ENCODE measurements at regions not wholly inside any gene's neighbourhood (a gene's known extent, or its start where the extent isn't known, plus 50 kb on each side); places are given as distances from the start of the nearest gene placed in this dataset.
"Not testable (repeated sequence)": the region's sequence is repeated elsewhere in the genome, so short reads cannot be mapped to it uniquely, and the experiment has no call there.

DNA sequence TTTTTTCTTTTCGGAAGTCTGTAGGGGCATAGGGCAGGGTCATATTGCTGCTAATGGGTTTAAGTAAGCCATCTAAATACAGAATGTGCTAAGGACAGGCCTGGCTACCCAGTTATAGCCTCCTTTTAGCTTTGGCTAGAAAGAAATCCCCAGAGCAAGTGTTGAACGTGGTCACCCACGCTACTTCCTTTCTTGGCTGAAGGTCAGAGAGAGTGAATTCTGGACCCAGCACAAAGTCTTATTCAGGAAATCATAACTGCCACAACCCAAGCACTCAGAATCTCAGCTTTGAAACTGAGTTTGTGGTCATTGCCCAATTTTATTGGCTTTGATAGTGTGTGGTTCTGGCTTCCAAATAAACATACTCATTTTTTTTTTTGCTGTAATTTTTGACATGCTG, 542.1 kb upstream of the ATP2B1 start:
- DNase-seq = no peak

DNA sequence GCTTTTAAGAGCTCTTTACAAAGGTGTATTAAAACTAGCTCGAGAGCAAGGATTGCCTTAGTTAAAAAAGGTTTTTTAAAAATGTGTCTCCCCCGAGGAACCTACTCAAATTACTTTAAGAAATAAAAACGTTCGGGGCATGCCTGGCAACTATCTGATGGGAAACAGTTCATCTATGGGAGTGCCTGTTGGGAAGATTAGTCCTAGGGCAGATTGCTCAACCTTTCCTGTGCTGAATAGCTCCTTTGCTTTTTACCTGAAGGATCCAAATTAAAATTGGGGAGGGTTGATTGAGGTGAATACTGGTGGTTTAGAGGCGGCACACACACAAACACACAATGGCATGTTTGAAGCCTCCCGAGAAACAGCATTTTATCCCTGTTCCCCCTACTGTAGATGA, 541.4 kb upstream of the ATP2B1 start:
- no peak for DNase-seq

DNA sequence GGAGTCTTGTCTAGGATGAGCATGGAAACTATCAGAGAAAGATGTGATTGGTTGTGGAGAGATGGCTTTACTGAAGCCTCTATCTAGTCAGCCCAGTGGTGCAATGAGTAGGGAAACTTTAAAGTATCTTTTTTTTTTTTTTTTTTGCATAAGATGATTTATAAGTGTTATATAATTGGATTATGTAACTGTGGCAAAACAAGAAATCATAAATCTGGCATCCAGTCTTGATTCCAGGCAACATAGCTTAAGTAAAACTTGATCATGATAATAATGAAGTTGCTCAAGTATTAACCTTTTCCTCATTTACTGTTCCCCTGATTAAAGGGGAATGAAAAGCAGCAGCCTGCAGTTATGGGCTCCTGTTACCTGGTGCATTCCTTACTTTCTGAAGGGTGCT, 538.0 kb upstream of the ATP2B1 start:
- no peak for DNase-seq

DNA sequence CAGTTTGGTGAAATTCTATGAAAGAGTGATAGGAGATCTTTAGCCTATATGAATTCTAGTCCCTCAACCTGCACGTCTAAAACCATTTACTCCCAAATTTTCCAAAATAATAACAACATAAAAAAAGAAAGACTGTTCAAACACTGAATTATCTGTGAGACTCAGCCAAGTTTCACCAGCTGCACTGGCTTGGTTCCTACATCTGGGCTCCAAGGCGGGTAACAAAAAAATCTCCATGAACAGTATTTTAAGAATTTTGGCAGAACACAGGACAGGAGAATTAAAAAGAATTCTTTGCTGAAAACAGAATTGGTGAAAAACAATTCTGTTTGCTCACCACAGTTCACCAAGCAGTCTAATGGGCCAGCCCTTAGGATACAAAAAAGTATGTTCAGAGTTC, 536.8 kb upstream of the ATP2B1 start:
- no peak for DNase-seq

DNA sequence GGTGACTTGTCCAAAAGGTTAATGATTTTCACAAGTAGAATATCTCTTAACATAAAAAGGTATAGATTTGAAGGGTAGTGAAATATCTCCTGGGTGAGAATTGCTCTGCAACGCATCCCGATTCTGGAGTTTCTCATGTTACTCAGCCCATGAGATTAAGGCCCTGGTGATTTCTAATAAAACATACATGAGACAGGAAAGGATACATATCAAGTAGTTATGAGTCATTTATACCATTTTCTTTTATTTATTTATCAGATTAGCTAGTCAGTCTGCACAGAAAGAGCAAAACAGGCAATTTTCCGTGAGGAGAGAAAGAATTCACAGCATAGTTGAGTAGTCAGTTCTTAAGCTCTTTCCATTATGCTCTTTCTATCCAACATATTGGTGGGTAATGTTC, 535.6 kb upstream of the ATP2B1 start:
- DNase-seq = no peak

DNA sequence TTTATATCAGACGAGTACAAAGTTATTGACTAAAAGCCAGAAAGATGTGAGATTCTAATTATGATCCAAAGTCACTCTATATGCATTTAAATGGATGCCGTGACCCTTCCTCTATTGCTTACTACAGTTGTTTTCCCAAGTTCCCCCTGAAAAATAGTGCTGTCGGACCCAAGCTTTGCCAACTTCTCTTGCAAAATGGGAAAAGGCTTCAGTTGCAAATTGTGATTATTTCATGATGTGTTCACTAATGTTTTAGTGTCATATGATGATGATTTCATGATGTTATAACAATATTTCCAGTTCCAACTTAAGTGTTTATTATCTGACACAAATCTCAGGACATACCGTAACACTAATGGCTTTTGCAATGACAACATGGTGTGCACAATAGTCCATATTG, 534.6 kb upstream of the ATP2B1 start:
- no peak for DNase-seq

DNA sequence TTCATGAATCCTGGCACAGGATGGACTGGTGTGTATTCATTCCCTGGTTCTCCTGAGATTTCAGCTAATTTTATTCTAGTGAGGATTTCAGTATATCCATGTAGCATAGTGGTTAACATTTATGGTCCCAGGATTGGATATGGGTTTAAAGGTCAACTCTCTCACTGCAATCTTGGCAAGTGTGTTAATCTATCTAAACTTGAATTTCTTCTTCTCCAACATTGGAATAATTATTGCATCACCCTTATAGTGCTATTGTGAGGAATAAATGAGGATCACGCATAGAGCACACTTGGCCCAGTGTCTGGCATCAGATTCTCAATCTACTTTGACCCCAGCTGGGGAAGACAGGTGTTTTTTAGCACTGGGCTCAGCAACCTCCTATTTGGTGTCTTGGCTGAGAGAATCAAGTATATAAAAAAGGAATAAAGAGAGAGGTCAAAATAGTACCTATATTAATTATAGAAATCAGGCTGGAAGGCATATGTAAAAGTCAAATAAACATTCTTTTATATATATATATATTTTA, 531.2 kb upstream of the ATP2B1 start:
- DNase-seq = no peak

DNA sequence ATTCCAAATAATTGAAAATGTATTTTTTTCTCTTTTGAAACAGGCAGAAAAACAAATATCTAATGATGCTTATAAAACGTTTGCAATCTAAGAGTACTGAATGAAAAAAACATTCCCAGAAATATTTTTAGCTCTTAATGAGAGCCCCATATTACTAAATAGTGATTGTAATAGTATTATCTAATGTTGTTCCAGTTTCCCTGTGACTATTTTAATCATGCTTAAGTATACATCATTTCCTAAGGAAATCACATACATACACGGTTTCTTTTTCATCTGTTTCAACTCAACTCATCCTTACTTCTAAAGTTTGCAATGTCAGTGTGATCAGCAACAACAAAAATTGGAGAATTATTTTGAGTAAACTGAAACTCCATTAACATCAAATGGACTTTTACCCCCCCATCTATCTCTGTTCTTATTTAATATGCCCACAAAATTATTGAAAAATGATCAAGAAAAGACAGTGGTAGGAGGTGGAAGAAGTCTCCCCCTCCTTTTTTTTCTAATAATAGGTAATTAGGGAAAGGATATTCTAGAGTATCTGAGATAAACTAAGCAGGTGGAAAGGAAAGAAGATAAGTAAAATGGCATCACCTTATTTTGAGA, 530.1 kb upstream of the ATP2B1 start:
- DNase-seq = no peak

DNA sequence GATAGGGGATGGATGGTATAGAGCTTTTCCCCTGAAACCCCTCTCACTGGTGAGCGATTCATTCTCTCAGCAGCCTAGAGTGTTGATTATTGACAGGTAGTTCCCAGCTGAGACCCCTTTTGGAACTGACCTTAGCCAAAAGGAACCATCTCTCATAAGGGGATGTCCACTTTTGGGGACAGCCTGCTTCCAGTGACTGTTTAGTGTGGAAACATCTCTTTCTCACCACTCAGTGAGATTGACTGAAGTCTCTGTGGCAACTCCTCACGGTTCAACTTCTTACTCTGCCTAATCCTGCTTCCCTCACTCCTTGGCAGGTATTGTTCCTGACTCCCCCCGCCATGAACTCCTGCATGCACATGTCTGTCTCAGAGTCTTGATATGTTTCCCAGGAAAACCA, 529.2 kb upstream of the ATP2B1 start:
- no peak for DNase-seq

DNA sequence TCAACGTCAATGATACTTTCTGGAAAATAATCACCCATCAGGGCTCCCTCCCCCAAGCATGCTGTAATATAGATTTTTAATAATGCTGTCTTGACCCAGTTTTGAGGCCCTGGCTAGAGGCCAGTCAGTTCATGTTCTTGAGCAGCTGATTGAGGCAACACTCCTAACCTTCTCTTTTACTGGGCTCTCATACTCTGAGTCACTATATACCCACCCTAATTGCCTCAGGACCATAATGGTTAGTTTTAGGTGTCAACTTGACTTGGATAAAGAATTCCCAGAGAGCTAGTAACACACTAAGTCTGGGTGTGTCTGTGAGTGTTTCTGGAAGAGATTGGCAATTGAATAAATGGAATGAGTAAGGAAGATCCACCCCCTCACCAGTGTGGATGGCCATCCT, 527.0 kb upstream of the ATP2B1 start:
- no peak for DNase-seq

DNA sequence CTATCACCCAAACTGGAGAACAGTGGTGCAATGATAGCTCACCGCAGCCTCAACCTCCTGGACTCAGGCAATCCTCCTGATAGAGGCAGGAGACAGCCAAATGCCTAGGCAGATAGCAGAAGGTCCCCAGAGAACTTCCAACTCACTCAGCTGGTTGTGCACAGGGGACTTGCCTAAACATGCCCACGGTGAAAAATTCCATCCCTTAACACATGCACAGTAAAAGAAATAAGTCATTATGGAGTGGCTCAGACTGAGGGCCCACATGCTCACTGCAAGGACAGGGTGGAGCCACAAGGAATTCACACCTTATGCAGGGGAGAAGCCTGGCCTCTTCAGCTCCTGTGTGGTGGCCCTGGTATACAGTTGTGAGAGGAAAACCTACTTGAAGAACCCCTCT, 525.8 kb upstream of the ATP2B1 start:
- DNase-seq = no peak

DNA sequence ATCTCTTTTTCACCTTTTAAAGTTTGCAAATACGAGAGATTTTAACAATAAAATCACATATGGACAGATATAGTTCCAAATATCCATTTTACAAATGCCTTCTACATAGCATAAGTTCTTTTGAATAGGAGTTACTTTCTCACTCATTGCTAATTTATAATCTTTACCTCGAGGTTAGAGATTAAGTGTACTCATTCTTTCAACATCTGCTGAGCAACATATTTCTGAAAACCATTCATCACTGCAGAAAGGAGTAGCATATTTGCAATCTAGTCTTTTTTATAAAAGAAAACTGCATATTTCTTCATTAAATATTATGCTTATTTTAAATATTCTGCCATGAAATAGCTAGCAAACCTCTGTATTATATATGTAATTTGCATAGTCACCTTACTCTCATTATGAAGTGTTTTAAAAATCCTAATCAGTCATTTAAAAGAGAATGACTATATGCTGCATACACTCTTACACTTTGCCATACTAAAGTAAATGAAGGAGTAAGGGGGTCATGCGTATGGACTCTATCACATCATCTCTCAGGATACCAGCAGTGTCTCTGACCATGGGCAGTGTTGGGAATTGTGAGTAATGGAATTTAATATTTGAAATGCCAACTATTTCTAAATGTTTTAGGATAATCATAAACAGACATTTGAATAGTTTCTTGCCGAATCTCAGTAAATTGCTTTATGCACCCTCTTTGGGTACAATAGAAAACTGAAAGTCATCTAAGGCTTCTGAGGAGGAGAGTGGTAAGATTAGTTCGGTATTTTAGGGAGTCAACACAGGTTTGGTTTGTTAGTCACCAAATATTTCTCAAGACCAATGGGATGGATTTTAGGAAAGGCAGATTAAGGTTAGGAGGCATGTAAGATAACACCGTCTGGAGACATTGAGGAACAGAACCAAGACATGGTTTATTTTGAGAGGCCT, 524.8 kb upstream of the ATP2B1 start:
- DNase-seq = no peak

DNA sequence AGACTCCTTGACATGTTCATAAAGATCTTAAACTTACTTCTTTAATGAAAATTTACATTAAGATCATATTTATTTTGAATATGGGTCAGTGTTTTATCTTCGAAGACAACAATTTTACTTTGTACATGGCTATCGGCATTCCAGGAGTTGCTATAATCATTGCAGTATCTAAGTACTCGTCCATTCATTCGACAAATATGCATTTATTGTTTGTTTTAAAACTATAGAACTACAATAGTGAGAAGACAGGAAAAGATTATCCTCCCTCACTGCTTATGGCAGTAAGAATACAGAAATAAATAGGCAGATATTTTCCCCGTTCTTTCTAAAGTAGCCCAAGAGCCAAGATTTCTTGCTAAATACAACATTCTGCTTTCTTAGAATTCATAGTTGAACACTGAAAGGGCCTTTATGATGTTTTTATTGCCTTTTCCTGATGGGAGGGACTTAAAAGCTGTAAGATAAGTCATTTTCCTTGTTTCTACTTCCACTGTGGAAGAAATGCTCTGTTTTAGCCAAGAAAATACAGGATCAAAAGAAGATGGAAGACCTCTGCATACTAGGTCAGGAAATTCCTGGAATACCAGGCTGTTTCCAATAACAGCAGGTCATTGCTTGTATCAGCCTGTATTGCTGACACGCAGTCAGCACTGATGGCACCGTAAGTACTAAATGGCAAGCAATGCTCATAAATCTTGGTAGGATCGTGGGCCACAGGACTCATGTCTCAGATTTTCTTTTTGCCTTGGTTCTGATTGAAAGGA, 521.0 kb upstream of the ATP2B1 start:
- DNase-seq = no peak

DNA sequence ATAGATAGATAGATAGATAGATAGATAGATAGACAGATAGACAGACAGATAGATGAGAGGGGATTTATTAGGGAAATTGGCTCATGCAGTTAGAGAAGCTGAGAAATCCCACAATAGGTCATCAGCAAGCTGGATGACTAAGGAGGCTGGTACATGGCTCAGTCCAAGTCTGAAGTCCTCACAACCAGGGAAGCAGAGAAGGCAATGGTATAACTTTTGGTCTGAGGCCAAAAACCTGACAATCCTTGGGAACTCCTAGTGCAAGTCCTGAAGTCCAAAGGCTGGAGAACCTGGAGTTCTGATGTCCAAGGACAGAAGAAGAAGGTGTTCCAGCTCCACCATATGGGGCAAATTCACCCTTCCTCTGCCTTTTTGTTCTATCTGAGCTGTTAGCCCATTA, 517.6 kb upstream of the ATP2B1 start:
- no peak for DNase-seq

DNA sequence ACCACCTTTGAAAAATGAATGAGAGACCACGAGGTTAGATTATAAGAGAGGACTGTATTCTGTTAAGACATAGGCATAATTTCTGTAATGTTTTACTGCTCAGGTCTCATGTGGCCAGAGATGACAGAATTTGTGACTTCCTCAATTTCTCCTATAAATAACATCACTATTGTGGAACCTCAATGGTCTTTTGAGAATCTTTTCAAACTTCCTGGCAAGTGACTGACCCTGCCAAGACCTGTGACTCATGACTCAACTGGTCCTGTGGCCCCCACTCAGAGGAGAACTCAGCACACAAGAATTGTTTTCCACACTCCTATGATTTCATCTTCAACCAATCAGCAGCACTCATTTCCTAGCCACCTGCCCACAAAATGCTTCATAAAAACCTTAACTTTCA, 508.2 kb upstream of the ATP2B1 start:
- DNase-seq = no peak

DNA sequence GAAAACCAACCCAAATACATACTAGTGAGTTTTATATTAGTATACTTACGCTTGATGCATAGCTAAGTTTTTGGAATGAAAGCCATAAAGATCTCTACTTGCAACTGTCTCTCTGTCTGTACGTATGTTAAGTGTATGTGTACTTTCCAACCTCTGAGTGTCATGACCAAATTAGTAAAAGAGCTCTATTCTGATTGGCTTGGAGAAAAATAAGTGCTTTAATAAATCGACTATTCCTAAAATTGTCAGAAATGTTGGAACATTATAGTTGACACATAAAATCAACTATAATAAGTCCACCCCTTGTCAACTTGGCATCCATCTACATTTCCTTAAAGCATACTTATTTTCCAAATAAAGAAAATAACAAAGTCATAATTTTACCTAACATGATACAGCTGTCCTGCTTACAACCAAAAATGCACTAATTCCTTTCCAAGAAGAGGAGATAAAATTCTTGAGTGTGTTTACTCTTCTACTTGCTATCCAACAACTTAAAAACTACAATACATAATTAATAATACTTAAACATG, 507.4 kb upstream of the ATP2B1 start:
- DNase-seq = no peak

DNA sequence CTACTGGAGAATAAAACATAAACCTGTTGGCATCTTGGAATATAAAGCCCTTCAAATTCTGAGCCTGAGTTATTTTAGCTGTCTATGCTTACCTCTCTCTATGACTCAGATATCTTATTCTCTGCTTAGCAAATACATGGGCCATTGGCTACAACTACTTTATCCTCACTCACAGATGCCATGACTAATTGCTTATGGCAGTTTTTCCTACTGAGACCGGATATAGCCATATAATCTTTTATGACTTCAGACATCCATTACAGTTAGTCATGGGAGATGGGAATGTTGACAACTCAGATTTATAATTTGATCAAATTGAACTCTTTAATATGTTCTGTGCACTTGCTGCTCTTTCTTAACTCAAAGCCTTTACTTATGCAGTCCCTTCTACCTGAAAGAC, 502.4 kb upstream of the ATP2B1 start:
- no peak for DNase-seq

DNA sequence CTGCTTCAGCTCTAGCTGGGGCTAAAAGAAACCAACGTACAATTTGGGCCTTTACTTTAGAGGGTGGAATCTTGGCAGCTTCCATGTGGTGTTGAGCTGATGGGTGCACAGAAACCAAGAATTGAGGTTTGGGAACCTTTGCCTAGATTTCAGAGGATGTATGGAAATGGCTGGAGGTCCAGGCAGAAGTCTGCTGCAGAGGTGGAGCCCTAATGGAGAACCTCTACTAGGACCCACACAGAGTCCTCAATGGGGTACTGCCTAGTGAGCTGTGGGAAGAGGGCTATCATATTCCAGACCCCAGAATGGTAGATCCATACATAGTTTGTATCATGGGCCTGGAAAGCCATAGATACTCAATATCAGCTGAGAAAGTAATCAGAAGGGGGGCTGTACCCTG, 500.4 kb upstream of the ATP2B1 start:
- no peak for DNase-seq

DNA sequence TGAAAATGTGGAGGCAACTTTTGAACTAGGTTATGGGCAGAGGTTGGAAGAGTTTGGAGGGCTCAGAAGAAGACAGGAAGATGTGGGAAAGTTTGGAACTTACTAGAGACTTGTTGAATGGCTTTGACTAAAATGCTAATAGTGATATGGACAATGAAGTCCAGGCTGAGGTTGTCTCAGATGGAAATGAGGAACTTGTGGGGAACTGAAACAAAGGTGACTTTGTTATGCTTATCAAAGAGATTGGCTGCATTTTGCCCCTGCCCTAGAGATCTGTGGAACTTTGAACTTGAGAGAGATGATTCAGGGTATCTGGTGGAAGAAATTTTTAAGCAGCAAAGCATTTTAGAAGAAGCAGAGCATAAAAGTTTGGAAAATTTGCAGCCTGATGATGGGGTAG, 499.7 kb upstream of the ATP2B1 start:
- not testable (repeated sequence) for DNase-seq

DNA sequence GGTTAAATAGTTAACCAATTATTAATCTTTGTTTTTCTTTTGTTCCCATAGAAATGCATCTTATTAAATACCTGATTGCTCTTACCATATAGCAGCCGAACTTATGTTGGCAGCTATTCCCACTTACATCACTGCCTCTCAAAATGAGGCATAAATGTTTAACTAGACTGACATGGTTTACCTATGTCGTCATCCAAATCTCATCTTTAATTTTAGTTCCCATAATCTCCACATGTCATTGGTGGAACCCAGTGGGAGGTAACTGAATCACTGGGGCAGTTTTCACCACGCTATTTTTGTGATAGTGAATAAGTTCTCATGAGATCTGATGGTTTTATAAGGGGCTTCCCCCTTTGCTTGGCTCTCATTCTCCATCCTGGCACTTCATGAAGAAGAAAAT, 499.2 kb upstream of the ATP2B1 start:
- no peak for DNase-seq

DNA sequence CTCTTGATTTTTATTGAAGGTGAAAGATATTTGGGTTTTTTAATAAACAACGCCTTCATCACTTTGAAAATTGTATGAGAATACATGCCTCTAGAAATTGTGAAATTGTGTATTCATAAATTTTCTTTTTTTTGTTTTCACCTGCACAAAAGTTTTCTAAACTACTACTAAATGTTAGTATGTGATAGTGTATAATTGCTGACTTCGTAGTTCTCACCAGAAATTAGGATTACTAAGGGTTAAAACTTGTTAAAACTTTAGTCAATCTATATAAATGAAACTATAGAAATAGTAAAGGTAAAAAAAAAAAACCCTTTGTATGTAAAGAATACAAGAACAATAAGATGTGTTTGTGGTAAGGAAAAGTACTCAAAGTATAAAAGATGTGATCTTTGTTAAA, 496.5 kb upstream of the ATP2B1 start:
- no peak for DNase-seq

DNA sequence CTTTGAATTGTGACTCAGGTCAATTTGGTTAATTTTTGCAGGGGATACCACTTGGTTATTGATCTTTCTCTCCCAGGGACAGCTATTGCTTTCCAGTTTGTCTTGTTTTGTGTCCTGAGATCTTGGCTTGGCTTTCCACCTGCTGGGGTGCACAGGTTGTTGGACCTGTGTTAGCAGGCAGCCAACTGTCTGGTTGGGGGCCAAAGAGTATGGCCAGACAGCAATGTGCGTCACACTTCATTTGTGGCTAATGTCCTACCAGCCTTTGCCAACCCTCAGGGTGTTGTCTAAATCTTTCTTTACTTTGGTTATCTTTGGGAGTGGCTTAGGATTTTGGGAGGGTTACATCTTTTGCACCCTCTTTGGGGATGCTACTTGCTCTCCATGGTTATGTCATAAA, 494.9 kb upstream of the ATP2B1 start:
- no peak for DNase-seq

DNA sequence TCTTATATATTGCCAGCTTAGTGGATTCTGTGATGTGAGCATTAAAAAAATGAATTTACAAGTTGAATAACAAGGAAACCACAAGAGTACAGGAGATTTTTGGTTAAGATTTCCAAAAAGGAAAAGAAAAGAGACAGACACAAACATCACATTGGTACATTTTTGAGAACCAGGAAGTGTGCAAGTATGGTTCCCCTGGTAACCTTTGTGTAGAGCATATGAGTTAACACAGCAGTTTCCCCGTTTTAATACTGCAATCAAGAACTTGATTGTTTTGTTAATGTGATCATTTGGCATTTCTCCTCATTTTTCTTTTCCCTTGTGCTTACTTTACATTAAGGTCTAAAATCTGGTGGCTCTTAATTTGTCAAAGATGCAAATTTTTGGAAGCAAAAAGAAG, 490.4 kb upstream of the ATP2B1 start:
- DNase-seq = no peak

DNA sequence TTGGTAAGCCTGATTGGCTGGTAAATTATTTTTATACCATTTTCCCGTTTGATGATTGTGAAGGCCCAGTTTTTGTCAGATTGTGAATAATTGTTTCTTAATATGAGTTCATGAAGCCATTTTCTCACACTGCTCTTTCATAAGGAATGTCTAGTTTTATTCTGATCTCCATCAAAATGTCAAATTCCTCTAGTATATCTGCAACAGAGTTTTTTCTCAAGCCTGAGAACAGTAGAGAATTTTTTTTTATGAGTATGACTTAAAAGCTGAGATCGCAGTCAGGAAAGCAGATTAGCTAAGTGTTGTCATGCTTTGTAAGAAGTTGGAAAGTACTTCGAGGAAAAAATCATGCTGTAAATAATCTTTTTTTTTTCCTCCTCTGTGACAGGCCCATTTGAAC, 484.9 kb upstream of the ATP2B1 start:
- no peak for DNase-seq
